ENCODE measurements at regions not wholly inside any gene's neighbourhood (a gene's known extent, or its start where the extent isn't known, plus 50 kb on each side); places are given as distances from the start of the nearest gene placed in this dataset.

GRCh38 chr2:217288472-217289063 lies 428.7 kb upstream of the TNP1 start:
- Histone ChIP-seq H3K36me3 (ENCODE audit: control insufficient read depth, insufficient read depth, low read length) (no peaks in the 10 kb centered on the region), H3K4me1 (ENCODE audit: control insufficient read depth, insufficient read depth, low read length) (peaks cover 35% of the 10 kb centered on the region), H3K4me3 (ENCODE audit: low read length) (no peak overlapping the region), H3K27ac (ENCODE audit: low read length) (no peak overlapping the region), H3K27me3 (ENCODE audit: control insufficient read depth, insufficient read depth, low read length) (no peaks in the 10 kb centered on the region), H3K9me3 (replicated peaks; ENCODE audit: control insufficient read depth, low read depth, low read length) (peaks cover 3% of the 10 kb centered on the region)
- 89% methylated on average over 1 of the region's 3 CpGs for WGBS (ENCODE audit: insufficient coverage)
- DNase-seq: no peak

DNA sequence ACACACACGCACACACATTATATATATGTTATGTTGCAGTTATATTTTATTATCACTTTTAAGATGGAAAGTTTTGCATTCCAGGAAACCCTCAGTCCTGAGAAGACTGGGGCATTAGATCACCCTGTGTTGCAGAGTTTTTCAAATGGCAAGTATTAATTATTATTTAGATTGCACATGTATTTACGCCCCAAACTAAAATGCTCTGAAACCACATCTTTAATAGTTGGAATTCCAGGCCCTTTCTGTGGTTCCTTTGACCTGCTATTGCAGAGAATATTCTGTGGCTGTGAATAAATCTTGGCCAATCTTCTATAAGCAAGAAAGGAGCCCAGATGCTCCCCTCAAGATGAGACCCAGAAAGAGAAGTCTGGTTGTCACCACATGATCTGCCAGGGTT lies 427.0 kb upstream of the TNP1 start:
- Histone ChIP-seq H3K27ac (ENCODE audit: low read length) (no peak overlapping the region), H3K36me3 (ENCODE audit: control insufficient read depth, insufficient read depth, low read length) (no peaks in the 10 kb centered on the region), H3K4me3 (ENCODE audit: low read length) (no peak overlapping the region), H3K27me3 (ENCODE audit: control insufficient read depth, insufficient read depth, low read length) (no peaks in the 10 kb centered on the region), H3K9me3 (replicated peaks; ENCODE audit: control insufficient read depth, low read depth, low read length) (peaks cover 3% of the 10 kb centered on the region), H3K4me1 (ENCODE audit: control insufficient read depth, insufficient read depth, low read length) (peaks cover 39% of the 10 kb centered on the region)
- WGBS (ENCODE audit: insufficient coverage): no CpG with 5 or more reads among the region's 2 CpGs
- no peak for DNase-seq

GRCh38 chr2:217285926-217286325 lies 426.1 kb upstream of the TNP1 start:
- Histone ChIP-seq H3K27ac (ENCODE audit: low read length) (peak overlapping the region; percentile 60), H3K9me3 (replicated peaks; ENCODE audit: control insufficient read depth, low read depth, low read length) (peaks cover 3% of the 10 kb centered on the region), H3K27me3 (ENCODE audit: control insufficient read depth, insufficient read depth, low read length) (no peaks in the 10 kb centered on the region), H3K4me3 (ENCODE audit: low read length) (no peak overlapping the region), H3K36me3 (ENCODE audit: control insufficient read depth, insufficient read depth, low read length) (no peaks in the 10 kb centered on the region), H3K4me1 (ENCODE audit: control insufficient read depth, insufficient read depth, low read length) (peaks cover 37% of the 10 kb centered on the region)
- no CpG with 5 or more reads among the region's 4 CpGs for WGBS (ENCODE audit: insufficient coverage)
- DNase-seq: peak; percentile 69

- Histone ChIP-seq H3K36me3 (ENCODE audit: control insufficient read depth, insufficient read depth, low read length) (no peaks in the 10 kb centered on the region), H3K27me3 (ENCODE audit: control insufficient read depth, insufficient read depth, low read length) (no peaks in the 10 kb centered on the region), H3K9me3 (replicated peaks; ENCODE audit: control insufficient read depth, low read depth, low read length) (peaks cover 2% of the 10 kb centered on the region), H3K27ac (ENCODE audit: low read length) (no peak overlapping the region), H3K4me1 (ENCODE audit: control insufficient read depth, insufficient read depth, low read length) (peaks cover 37% of the 10 kb centered on the region), H3K4me3 (ENCODE audit: low read length) (no peak overlapping the region)
- peak; percentile 79 for DNase-seq
- no CpG with 5 or more reads among the region's 6 CpGs for WGBS (ENCODE audit: insufficient coverage)
Observed at GRCh38 chr2:217283460-217283859, 423.6 kb upstream of the TNP1 start.

GRCh38 chr2:217282531-217282930 lies 422.7 kb upstream of the TNP1 start:
- DNase-seq: peak; percentile 34
- no peaks in the 10 kb centered on the region for H3K27me3 ChIP-seq (ENCODE audit: control insufficient read depth, insufficient read depth, low read length)
- H3K9me3 ChIP-seq (replicated peaks; ENCODE audit: control insufficient read depth, low read depth, low read length): no peaks in the 10 kb centered on the region
- 55% methylated on average over 2 of the region's 2 CpGs for WGBS (ENCODE audit: insufficient coverage)
- no peaks in the 10 kb centered on the region for H3K36me3 ChIP-seq (ENCODE audit: control insufficient read depth, insufficient read depth, low read length)
- H3K27ac ChIP-seq (ENCODE audit: low read length): no peak overlapping the region
- H3K4me3 ChIP-seq (ENCODE audit: low read length): no peak overlapping the region
- H3K4me1 ChIP-seq (ENCODE audit: control insufficient read depth, insufficient read depth, low read length): peaks cover 45% of the 10 kb centered on the region

DNA sequence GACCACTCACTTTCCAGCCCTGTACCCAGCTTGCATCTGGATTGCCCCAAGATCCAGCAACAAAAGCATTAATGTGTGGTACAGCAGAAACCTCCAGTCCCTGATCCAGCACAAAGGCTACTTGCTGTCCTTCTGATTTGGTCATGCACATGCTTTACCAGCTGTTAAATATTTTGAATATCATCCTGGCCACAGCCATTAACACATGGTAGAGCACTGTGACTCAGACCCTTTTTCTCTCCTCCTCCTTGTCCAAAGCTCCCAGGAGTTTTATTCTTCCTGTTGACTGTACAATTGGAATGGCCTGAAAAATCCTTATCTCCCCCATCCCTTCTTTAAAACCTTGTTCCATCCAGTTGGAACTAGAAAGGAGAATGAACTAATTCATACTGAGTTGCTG lies 419.7 kb upstream of the TNP1 start:
- H3K27ac ChIP-seq (ENCODE audit: low read length): peak overlapping the region; percentile 87
- no peaks in the 10 kb centered on the region for H3K9me3 ChIP-seq (replicated peaks; ENCODE audit: control insufficient read depth, low read depth, low read length)
- H3K4me3 ChIP-seq (ENCODE audit: low read length): no peak overlapping the region
- DNase-seq: peak; percentile 91
- peaks cover 46% of the 10 kb centered on the region for H3K4me1 ChIP-seq (ENCODE audit: control insufficient read depth, insufficient read depth, low read length)
- no peaks in the 10 kb centered on the region for H3K36me3 ChIP-seq (ENCODE audit: control insufficient read depth, insufficient read depth, low read length)
- H3K27me3 ChIP-seq (ENCODE audit: control insufficient read depth, insufficient read depth, low read length): no peaks in the 10 kb centered on the region

DNA sequence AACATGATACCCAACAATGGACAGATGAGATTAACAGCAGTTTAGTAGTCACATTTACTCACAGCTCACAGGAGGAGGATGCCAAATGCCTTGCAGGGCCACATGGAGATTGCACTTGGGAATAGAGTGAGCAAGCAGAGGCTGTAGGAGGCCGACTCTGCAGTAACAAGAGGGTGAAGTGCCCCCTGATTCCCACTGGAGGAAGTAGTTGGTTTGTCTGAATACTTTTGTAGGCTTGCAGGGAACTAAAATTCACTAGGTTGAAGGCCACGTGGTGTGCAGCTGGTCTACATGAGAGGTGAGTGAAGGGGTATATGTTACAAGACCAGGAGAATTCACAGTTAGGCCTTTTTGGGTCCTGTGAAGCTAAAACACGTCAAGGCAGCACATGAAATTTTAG lies 419.3 kb upstream of the TNP1 start:
- no peaks in the 10 kb centered on the region for H3K27me3 ChIP-seq (ENCODE audit: control insufficient read depth, insufficient read depth, low read length)
- 55% methylated on average over 3 of the region's 3 CpGs for WGBS (ENCODE audit: insufficient coverage)
- DNase-seq: peak; percentile 27

DNA sequence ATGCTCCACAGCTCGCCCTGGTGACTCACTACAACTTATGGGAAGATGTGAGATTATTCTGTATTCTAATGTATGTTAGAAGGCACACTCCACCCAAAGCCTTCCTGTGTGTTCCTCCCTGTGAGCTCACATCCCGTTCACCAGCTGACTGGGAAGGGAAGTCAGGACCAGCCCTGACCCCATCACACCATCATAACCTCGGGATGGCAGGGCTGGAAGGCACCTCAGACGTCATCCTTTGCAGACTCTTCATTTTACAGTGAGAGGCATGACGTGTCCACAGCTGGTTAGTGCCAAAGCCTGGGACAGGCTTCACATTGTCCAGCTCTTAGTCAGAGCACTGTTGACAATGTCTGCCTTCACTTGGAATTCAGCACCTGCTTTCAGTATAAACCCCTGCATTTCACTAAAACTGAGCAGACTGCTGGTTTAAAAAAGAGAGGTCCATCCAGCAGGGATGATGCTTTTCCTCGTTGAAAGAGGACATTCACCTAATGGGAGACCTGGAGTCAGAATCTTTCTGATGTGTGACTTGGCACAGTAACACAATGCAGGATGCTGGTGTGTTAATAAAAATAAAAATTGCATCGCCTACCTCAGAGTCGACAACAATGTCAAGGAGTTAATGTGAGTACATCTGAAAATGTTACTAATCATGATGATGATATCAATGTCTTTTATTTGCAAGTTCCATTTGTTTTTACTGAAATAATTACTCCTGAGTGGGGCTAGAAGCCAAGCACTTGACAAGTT lies 418.0 kb upstream of the TNP1 start:
- Histone ChIP-seq H3K4me3 (ENCODE audit: low read length) (no peak overlapping the region), H3K4me1 (ENCODE audit: control insufficient read depth, insufficient read depth, low read length) (peaks cover 42% of the 10 kb centered on the region), H3K27me3 (ENCODE audit: control insufficient read depth, insufficient read depth, low read length) (no peaks in the 10 kb centered on the region), H3K36me3 (ENCODE audit: control insufficient read depth, insufficient read depth, low read length) (no peaks in the 10 kb centered on the region), H3K27ac (ENCODE audit: low read length) (peak overlapping the region; percentile 87), H3K9me3 (replicated peaks; ENCODE audit: control insufficient read depth, low read depth, low read length) (no peaks in the 10 kb centered on the region)
- DNase-seq: peak; percentile 81
- WGBS (ENCODE audit: insufficient coverage): 43% methylated on average over 5 of the region's 8 CpGs

More for the DNA sequence above, 419.3 kb upstream of the TNP1 start:
- H3K4me3 ChIP-seq (ENCODE audit: low read length): no peak overlapping the region
- peaks cover 44% of the 10 kb centered on the region for H3K4me1 ChIP-seq (ENCODE audit: control insufficient read depth, insufficient read depth, low read length)
- H3K27ac ChIP-seq (ENCODE audit: low read length): peak overlapping the region; percentile 87
- H3K36me3 ChIP-seq (ENCODE audit: control insufficient read depth, insufficient read depth, low read length): no peaks in the 10 kb centered on the region
- H3K9me3 ChIP-seq (replicated peaks; ENCODE audit: control insufficient read depth, low read depth, low read length): no peaks in the 10 kb centered on the region

GRCh38 chr2:217276433-217276832 lies 416.6 kb upstream of the TNP1 start:
- H3K36me3 ChIP-seq (ENCODE audit: control insufficient read depth, insufficient read depth, low read length): no peaks in the 10 kb centered on the region
- DNase-seq: no peak
- H3K9me3 ChIP-seq (replicated peaks; ENCODE audit: control insufficient read depth, low read depth, low read length): no peaks in the 10 kb centered on the region
- no peak overlapping the region for H3K27ac ChIP-seq (ENCODE audit: low read length)
- H3K4me3 ChIP-seq (ENCODE audit: low read length): no peak overlapping the region
- WGBS (ENCODE audit: insufficient coverage): 80% methylated on average over 1 of the region's 4 CpGs
- H3K4me1 ChIP-seq (ENCODE audit: control insufficient read depth, insufficient read depth, low read length): peaks cover 48% of the 10 kb centered on the region
- no peaks in the 10 kb centered on the region for H3K27me3 ChIP-seq (ENCODE audit: control insufficient read depth, insufficient read depth, low read length)

DNA sequence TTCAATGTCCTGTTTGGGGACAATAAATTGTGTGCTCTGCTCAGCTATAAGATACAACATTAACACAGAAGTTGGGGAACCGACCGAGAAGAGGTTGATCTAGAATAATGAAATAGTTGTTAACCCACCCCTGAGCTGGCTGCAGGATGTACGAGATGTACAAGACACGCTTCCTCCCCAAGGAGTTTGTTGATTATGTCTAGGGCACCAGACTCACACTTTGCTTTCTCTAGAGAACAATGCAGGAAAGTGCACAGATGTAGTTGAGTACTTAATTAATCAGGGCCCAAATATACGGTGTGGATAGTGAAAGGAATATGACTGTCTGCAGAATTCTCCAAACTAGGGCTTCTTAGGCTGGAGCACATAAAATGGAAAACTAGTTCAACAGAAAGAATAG lies 415.2 kb upstream of the TNP1 start:
- H3K36me3 ChIP-seq (ENCODE audit: control insufficient read depth, insufficient read depth, low read length): no peaks in the 10 kb centered on the region
- no peak overlapping the region for H3K27ac ChIP-seq (ENCODE audit: low read length)
- H3K4me3 ChIP-seq (ENCODE audit: low read length): no peak overlapping the region
- H3K9me3 ChIP-seq (replicated peaks; ENCODE audit: control insufficient read depth, low read depth, low read length): no peaks in the 10 kb centered on the region
- H3K27me3 ChIP-seq (ENCODE audit: control insufficient read depth, insufficient read depth, low read length): no peaks in the 10 kb centered on the region
- H3K4me1 ChIP-seq (ENCODE audit: control insufficient read depth, insufficient read depth, low read length): peaks cover 43% of the 10 kb centered on the region
- WGBS (ENCODE audit: insufficient coverage): 50% methylated on average over 2 of the region's 5 CpGs
- DNase-seq: no peak

All from muscle of leg (tissue), 3 donors.